ENCODE measurements at regions not wholly inside any gene's neighbourhood (a gene's known extent, or its start where the extent isn't known, plus 50 kb on each side); places are given as distances from the start of the nearest gene placed in this dataset.

GRCh38 chr2:172153156-172153555 is 50.5 kb upstream of the DLX2 start:
- in situ Hi-C loops (cut with HindIII; ENCODE audit: low sequenced_read_pairs), result no loop called here

- in situ Hi-C loops (cut with HindIII; ENCODE audit: low sequenced_read_pairs), result no loop called here
These were observed 51.1 kb upstream of the DLX2 start for GRCh38 chr2:172153757-172154156.

- in situ Hi-C loops (cut with HindIII; ENCODE audit: low sequenced_read_pairs), result no loop called here
These were observed 53.1 kb upstream of the DLX2 start for GRCh38 chr2:172155752-172156151.

- in situ Hi-C loops (cut with HindIII; ENCODE audit: low sequenced_read_pairs), result no loop called here
These were observed 58.1 kb upstream of the DLX2 start for GRCh38 chr2:172160839-172161238.

GRCh38 chr2:172162225-172162733 is 59.6 kb upstream of the DLX2 start:
- in situ Hi-C loops (cut with HindIII; ENCODE audit: low sequenced_read_pairs), result no loop called here

- in situ Hi-C loops (cut with HindIII; ENCODE audit: low sequenced_read_pairs), result no loop called here
These were observed 60.1 kb upstream of the DLX2 start for GRCh38 chr2:172162739-172163336.

GRCh38 chr2:172168917-172169346 is 66.2 kb upstream of the DLX2 start:
- in situ Hi-C loops (cut with HindIII; ENCODE audit: low sequenced_read_pairs), result no loop called here

GRCh38 chr2:172169611-172170010 is 66.9 kb upstream of the DLX2 start:
- in situ Hi-C loops (cut with HindIII; ENCODE audit: low sequenced_read_pairs), result loop anchor here (10.0 kb wide), 1 partner anchor 265 kb away; no protein-coding TSS in a partner anchor

GRCh38 chr2:172172513-172173173 is 69.9 kb upstream of the DLX2 start:
- in situ Hi-C loops (cut with HindIII; ENCODE audit: low sequenced_read_pairs), result loop anchor here (10.0 kb wide), 1 partner anchor 262 kb away; no protein-coding TSS in a partner anchor

- in situ Hi-C loops (cut with HindIII; ENCODE audit: low sequenced_read_pairs), result loop anchor here (10.0 kb wide), 1 partner anchor 262 kb away; no protein-coding TSS in a partner anchor
These were observed 70.5 kb upstream of the DLX2 start for GRCh38 chr2:172173174-172173706.

GRCh38 chr2:172177581-172177980 is 74.9 kb upstream of the DLX2 start:
- in situ Hi-C loops (cut with HindIII; ENCODE audit: low sequenced_read_pairs), result loop anchor here (10.0 kb wide), 1 partner anchor 257 kb away; no protein-coding TSS in a partner anchor

GRCh38 chr2:172177996-172178395 is 75.3 kb upstream of the DLX2 start:
- in situ Hi-C loops (cut with HindIII; ENCODE audit: low sequenced_read_pairs), result loop anchor here (10.0 kb wide), 1 partner anchor 257 kb away; no protein-coding TSS in a partner anchor

- in situ Hi-C loops (cut with HindIII; ENCODE audit: low sequenced_read_pairs), result loop anchor here (10.0 kb wide), 1 partner anchor 256 kb away; no protein-coding TSS in a partner anchor
These were observed 76.5 kb upstream of the DLX2 start for GRCh38 chr2:172179045-172179701.

GRCh38 chr2:172181840-172182239 is 79.1 kb upstream of the DLX2 start:
- in situ Hi-C loops (cut with HindIII; ENCODE audit: low sequenced_read_pairs), result no loop called here

- in situ Hi-C loops (cut with HindIII; ENCODE audit: low sequenced_read_pairs), result no loop called here
These were observed 79.9 kb upstream of the DLX2 start for GRCh38 chr2:172182624-172183023.

- in situ Hi-C loops (cut with HindIII; ENCODE audit: low sequenced_read_pairs), result no loop called here
These were observed 90.8 kb upstream of the DLX2 start for GRCh38 chr2:172193331-172194089.

GRCh38 chr2:172195836-172196376 is 93.2 kb upstream of the DLX2 start:
- in situ Hi-C loops (cut with HindIII; ENCODE audit: low sequenced_read_pairs), result no loop called here

GRCh38 chr2:172196768-172197431 is 94.2 kb upstream of the DLX2 start:
- in situ Hi-C loops (cut with HindIII; ENCODE audit: low sequenced_read_pairs), result no loop called here

GRCh38 chr2:172198361-172198760 is 95.7 kb upstream of the DLX2 start:
- in situ Hi-C loops (cut with HindIII; ENCODE audit: low sequenced_read_pairs), result no loop called here

- in situ Hi-C loops (cut with HindIII; ENCODE audit: low sequenced_read_pairs), result no loop called here
These were observed 96.2 kb upstream of the DLX2 start for GRCh38 chr2:172198908-172199307.

All from endothelial cell of hepatic sinusoid (primary cell).